Pancreas (tissue), 10 donors: ENCODE measurements at regions not wholly inside any gene's neighbourhood (a gene's known extent, or its start where the extent isn't known, plus 50 kb on each side); places are given as distances from the start of the nearest gene placed in this dataset.
"Not testable (repeated sequence)": the region's sequence is repeated elsewhere in the genome, so short reads cannot be mapped to it uniquely, and the experiment has no call there.

Experiments
- ATAC-seq, 4 donors: fragments of 200-7000 bp; cut with Tn5 transposase; one replicate each; pipeline versions ENCODE4 v1.8.0 to v1.9.1; 2020; ENCODE audit warnings: mild to moderate bottlenecking in 4 of 4, moderate library complexity in 4 of 4
- DNase-seq, 6 donors: peaks; one replicate each; pipeline ENCODE4 v3.0.0-alpha.2; 2020
- FAIRE-seq: peaks from 2 replicates; lab custom pipeline; 2012; peaks lifted over from hg19 to GRCh38; lab: Jason Lieb, UNC
- H3K27ac ChIP-seq, 4 donors: fragments of 200-600 bp; sonication (generic); 1 replicate in 3 of 4; 2 replicates in 1 of 4; pipeline versions ENCODE4 v1.5.0 to v1.8.0; 2020
- H3K27me3 ChIP-seq, 4 donors: fragments of 200-600 bp; one replicate each; pipeline ENCODE4 v1.8.0; 2021
- H3K36me3 ChIP-seq, 3 donors: fragments of 200-600 bp; sonication (generic) in 1 of 3; one replicate each; pipeline versions ENCODE4 v1.5.0 to v1.8.0; 2020 to 2021
- H3K4me1 ChIP-seq, 3 donors: fragments of 200-600 bp; one replicate each; pipeline ENCODE4 v1.8.0; 2021
- H3K4me3 ChIP-seq, 4 donors: fragments of 200-600 bp; sonication (generic) in 2 of 4; one replicate each; pipeline versions ENCODE4 v1.5.0 to v1.8.0; 2020 to 2021
- H3K9me3 ChIP-seq, 4 donors: fragments of 200-600 bp; one replicate each; pipeline ENCODE4 v1.8.0; 2021
- WGBS, 2 donors: extraction: QIAGEN DNeasy Blood & Tissue Kit; methylation state at CpG; one replicate each; pipeline ENCODE4 v1.1.7; 2013; 5-methylcytosine and 5-hydroxymethylcytosine counted together
- intact Hi-C, 3 donors: fragments of 100-400 bp; cut with DNase I; formaldehyde crosslinking; loops; one replicate each; pipeline versions ENCODE4 v1.11.1 to v1.14.2; 2022
- TF ChIP-seq, protein P1 (sequence below), 4 donors: fragments of 200-600 bp; sonication (generic) in 3 of 4; IDR thresholded peaks; one replicate each; pipeline versions ENCODE4 v1.5.0 to v1.8.0; 2021; ENCODE audit warnings: antibody characterized with exemption in 4 of 4
- donor health status: healthy with polysubstance abuse.
- donor health status: DM: no; HTN: no; CAD: no; lungs with moderate emphysema.
- donor health status: DM: no; HTN: no; CAD: no.
- donor health status: control.
- donor health status: control.
- donor health status: Bipolar disorder and iron deficiency.
- donor health status: DM: yes; HTN: yes; CAD: no.
- donor health status: DM: no; HTN: no; CAD: no.
- donor health status: DM: no; HTN: no; CAD: no.
- donor health status: DM: yes; HTN: yes; CAD: no.

- peak overlapping the region in 2 of 4 donors; percentile 23 to 34 for H3K27ac ChIP-seq
- peaks cover 6 to 15% (median 9%) of the 10 kb centered on the region in 3 donors for H3K4me1 ChIP-seq
- no peak for DNase-seq
- intact Hi-C loops = no loop called here
- no peaks in the 10 kb centered on the region for H3K27me3 ChIP-seq
- FAIRE-seq = peak; percentile 89
- no peaks in the 10 kb centered on the region for H3K36me3 ChIP-seq
- no peak overlapping the region for H3K4me3 ChIP-seq
- TF ChIP-seq, protein P1, sequence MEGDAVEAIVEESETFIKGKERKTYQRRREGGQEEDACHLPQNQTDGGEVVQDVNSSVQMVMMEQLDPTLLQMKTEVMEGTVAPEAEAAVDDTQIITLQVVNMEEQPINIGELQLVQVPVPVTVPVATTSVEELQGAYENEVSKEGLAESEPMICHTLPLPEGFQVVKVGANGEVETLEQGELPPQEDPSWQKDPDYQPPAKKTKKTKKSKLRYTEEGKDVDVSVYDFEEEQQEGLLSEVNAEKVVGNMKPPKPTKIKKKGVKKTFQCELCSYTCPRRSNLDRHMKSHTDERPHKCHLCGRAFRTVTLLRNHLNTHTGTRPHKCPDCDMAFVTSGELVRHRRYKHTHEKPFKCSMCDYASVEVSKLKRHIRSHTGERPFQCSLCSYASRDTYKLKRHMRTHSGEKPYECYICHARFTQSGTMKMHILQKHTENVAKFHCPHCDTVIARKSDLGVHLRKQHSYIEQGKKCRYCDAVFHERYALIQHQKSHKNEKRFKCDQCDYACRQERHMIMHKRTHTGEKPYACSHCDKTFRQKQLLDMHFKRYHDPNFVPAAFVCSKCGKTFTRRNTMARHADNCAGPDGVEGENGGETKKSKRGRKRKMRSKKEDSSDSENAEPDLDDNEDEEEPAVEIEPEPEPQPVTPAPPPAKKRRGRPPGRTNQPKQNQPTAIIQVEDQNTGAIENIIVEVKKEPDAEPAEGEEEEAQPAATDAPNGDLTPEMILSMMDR (IDR thresholded peaks at IDR 0.05) = no peak
- WGBS, 2 donors = 8 to 10% methylated on average over 4 of the region's 4 CpGs
- H3K9me3 ChIP-seq = no peaks in the 10 kb centered on the region
- peak; percentile 93 to 99 (median 98) for ATAC-seq
These were observed 237.0 kb upstream of the SEMA3C start for GRCh38 chr7:81155654-81156373.

DNA sequence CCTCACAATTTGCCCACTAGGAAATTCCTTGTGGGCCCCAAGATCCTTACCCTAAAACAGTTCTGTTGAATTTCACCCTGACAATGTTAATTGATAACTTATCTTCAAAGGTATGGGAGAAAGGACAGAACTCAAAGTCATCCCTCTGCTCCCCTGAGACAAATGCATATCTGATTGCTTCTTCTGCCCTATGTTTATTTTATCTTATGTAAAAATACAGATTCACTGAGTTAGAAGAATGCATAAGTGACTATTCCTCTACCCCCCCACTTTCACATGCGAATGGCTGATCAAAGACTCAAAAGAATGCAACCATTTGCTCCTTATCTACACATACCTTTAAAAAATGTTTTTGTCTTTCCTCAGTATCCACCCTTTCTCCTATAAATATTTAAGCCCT lies 235.7 kb upstream of the SEMA3C start:
- no peak overlapping the region for H3K27ac ChIP-seq
- H3K4me1 ChIP-seq = peaks cover 6 to 15% (median 9%) of the 10 kb centered on the region in 3 donors
- FAIRE-seq = no peak
- no peak for ATAC-seq
- H3K4me3 ChIP-seq = no peak overlapping the region
- WGBS, 2 donors = 63 to 74% methylated on average over 1 of the region's 1 CpG
- no peak for DNase-seq
- TF ChIP-seq, protein P1 (IDR thresholded peaks at IDR 0.05) = no peak
- no peaks in the 10 kb centered on the region for H3K27me3 ChIP-seq
- intact Hi-C loops = no loop called here
- H3K9me3 ChIP-seq = no peaks in the 10 kb centered on the region
- no peaks in the 10 kb centered on the region for H3K36me3 ChIP-seq

DNA sequence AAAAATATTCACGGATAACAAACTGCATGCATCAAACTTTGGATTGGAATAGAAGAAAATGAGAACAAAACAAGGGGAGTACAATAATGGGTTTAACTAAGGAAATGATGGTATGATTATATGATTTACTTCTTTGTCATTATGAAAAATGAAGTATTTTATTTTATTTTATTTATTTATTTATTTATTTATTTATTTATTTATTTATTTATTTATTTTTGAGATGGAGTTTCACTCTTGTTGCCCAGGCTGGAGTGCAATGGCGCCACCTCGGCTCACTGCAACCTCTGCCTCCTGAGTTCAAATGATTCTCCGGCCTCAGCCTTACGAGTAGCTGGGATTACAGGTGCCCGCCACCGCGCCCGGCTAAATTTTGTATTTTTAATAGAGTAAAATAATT lies 234.1 kb upstream of the SEMA3C start:
- intact Hi-C loops, DNase-seq, H3K27me3 ChIP-seq, FAIRE-seq, H3K4me3 ChIP-seq, ATAC-seq, H3K9me3 ChIP-seq, H3K36me3 ChIP-seq, H3K27ac ChIP-seq: not testable (repeated sequence)
- 96% methylated on average over 9 of the region's 9 CpGs for WGBS, 2 donors
- H3K4me1 ChIP-seq = peaks cover 6 to 15% (median 9%) of the 10 kb centered on the region in 3 donors

DNA sequence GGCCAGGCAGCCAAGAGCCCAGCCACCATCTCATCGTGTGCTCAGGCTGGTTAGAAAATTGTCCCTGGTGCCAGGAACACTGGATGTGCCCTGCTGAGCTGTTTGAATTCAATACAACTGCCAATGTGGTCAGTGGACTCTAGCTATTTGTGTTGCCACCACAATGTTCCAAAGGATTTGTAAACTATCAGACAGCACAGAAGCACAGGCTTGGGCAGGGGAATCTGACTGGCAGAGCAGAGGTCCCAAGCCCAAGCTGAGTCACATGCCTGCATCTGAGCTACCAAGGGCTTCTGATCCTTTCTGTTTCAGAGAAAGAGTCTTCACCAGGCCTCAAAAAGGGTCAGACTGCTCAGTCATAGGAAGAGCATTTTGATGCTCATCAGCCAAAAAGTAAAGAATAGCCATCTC lies 232.1 kb upstream of the SEMA3C start:
- FAIRE-seq = no peak
- no peak for ATAC-seq
- 67 to 70% methylated on average over 1 of the region's 1 CpG for WGBS, 2 donors
- TF ChIP-seq, protein P1 (IDR thresholded peaks at IDR 0.05) = no peak
- Histone ChIP-seq H3K4me3 (no peak overlapping the region), H3K36me3 (no peaks in the 10 kb centered on the region), H3K4me1 (peaks cover 0 to 11% (median 5%) of the 10 kb centered on the region in 3 donors), H3K27ac (no peak overlapping the region), H3K9me3 (no peaks in the 10 kb centered on the region), H3K27me3 (no peaks in the 10 kb centered on the region)
- intact Hi-C loops = no loop called here
- DNase-seq = no peak

- Histone ChIP-seq H3K27me3 (no peaks in the 10 kb centered on the region), H3K9me3 (no peaks in the 10 kb centered on the region), H3K4me1 (no peaks in the 10 kb centered on the region), H3K27ac (no peak overlapping the region), H3K4me3 (no peak overlapping the region), H3K36me3 (no peaks in the 10 kb centered on the region)
- WGBS, 2 donors = 77 to 83% methylated on average over 2 of the region's 2 CpGs
- ATAC-seq = no peak
- no peak for FAIRE-seq
- TF ChIP-seq, protein P1 (IDR thresholded peaks at IDR 0.05) = no peak
- no peak for DNase-seq
- intact Hi-C loops = no loop called here
These were observed 225.0 kb upstream of the SEMA3C start for GRCh38 chr7:81143856-81144255.

GRCh38 chr7:81141257-81142205 lies 222.7 kb upstream of the SEMA3C start:
- peak overlapping the region in 1 of 4 donors; percentile 12 for H3K27ac ChIP-seq
- DNase-seq, intact Hi-C loops, H3K4me3 ChIP-seq, H3K36me3 ChIP-seq, FAIRE-seq, H3K4me1 ChIP-seq, H3K27me3 ChIP-seq, H3K9me3 ChIP-seq: not testable (repeated sequence)
- 94 to 97% methylated on average over 39 to 45 of the region's 45 CpGs for WGBS, 2 donors
- ATAC-seq = peak in 2 of 4 donors; percentile 47 to 63
